Mucosa of gallbladder (tissue), 1 donor: ENCODE measurements at regions not wholly inside any gene's neighbourhood (a gene's known extent, or its start where the extent isn't known, plus 50 kb on each side); places are given as distances from the start of the nearest gene placed in this dataset.
"Not testable (repeated sequence)": the region's sequence is repeated elsewhere in the genome, so short reads cannot be mapped to it uniquely, and the experiment has no call there.

ENCODE experiments used
- DNase-seq: peaks from one replicate; pipeline ENCODE4 v3.0.0-alpha.2; 2020; ENCODE audit warnings: low spot score
- donor health status: DM: no; HTN: no; CAD: no.

DNA sequence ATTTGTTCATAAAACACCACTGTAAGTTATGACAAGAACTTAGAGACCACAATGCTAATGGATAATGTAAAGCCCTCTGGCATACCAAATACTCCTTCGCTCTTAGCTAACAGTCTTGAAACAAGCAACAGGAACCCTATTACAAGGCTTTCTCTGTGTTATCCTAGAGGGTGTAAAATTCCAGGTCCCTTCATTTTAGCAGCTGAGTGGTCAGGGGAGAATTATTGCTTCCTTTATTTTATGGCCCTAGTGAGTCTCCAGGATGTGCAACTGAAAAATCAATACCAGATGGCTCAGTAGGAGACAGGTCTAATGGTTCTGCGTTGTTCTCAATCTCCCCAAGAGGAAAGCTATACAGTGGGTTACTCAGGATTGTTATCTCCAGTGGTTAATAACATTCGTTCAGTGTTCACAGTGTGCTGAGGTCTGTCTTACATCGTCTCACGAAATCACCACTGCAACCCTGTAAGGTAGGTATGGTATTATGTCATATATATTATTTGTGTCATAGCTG, 172.7 kb upstream of the CNOT2 start:
- no peak for DNase-seq

- DNase-seq: no peak
These were observed 168.7 kb upstream of the CNOT2 start for GRCh38 chr12:70074510-70074909.

DNA sequence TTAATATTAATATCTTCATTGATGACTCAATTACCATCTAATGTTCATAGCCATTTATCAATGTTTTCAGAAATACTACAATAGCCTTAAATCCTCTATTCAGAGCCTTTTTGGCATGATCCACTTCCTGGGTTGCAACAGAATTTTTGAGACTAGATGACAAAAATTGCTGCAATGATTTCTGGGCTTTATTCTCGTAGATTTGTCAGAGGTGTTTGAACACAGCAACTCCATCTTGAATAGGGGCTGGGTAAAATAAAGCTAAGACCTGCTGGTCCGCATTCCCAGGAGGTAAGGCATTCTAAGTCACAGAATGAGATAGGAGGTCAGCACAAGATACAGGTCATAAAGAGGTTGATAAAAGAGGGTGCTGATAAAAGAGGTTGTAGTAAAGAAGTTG, 165.8 kb upstream of the CNOT2 start:
- DNase-seq: no peak

- no peak for DNase-seq
These were observed 165.1 kb upstream of the CNOT2 start for GRCh38 chr12:70078161-70078560.

- DNase-seq: no peak
These were observed 162.7 kb upstream of the CNOT2 start for GRCh38 chr12:70080566-70080965.

- DNase-seq: no peak
These were observed 160.1 kb upstream of the CNOT2 start for GRCh38 chr12:70082997-70083676.

GRCh38 chr12:70083677-70084020, 159.6 kb upstream of the CNOT2 start:
- DNase-seq: no peak

- not testable (repeated sequence) for DNase-seq
These were observed 156.9 kb upstream of the CNOT2 start for GRCh38 chr12:70086372-70086771.

GRCh38 chr12:70091021-70091521, 152.2 kb upstream of the CNOT2 start:
- DNase-seq: no peak

DNA sequence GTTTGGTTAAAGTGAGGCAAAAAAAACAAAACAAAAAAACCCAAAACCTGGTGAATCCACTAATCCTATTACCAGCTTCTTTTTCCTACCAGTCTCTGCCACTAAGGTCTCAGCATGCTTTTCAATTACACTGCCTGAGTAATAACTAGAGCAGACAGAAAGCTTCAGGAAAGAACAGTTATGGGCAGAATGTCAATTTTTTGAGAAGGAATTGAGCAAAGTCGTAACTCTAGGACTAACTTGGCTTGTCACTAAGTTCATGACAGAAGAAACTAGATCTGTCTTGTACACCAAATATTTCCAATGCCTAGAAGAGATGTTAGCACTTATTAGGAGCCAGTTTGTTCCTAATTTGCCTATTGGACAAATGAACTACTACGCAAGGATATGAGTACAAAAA, 148.8 kb upstream of the CNOT2 start:
- DNase-seq: no peak

DNA sequence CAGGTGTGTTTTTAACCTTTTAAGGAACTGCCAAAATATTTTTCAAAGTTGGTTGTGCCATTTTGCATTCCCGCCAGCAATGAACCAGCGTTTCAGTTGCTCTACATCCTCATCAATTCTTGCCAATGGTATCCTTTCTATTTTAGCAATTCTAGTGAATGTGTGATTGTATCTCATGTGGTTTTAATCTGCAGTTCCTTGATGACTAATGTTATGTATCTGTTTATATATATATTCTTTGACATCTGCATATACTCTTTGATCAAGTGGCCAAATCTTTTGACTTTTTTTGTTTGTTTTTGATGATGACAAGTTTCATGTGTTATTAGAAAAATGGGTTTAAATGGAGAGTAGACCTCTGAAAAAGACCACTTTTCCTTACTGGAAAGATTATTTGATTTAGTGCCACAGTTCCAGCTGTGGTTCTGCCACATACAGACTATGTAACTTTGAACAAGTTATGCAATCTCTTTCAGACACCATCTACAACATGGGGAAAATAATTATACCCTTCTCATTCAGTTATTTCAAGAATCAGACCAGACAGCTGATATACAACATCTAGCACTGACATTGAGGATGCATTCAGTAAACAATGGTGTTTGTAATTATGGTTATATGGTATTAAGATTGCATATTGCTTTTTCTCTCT, 146.3 kb upstream of the CNOT2 start:
- no peak for DNase-seq

GRCh38 chr12:70101064-70101463, 142.2 kb upstream of the CNOT2 start:
- no peak for DNase-seq

- DNase-seq: no peak
These were observed 136.9 kb upstream of the CNOT2 start for GRCh38 chr12:70106347-70106746.

DNA sequence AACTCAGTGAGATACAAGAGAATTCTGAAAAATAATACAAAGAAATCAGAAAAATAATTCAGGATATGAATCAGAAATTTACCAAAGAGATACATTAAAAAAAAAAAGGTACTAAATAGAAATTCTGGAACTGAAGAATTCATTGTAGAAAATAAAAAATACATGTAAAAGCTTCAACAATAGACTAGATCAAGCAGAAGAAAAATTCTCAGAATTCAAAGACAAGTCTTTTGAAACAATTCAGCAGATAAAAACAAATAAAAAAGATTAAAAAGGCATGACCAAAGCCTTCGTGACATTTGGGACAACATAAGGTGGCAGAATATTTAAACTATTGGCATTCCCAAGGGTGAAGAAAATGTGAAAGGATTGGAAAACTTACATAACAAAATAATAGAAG, 133.1 kb upstream of the CNOT2 start:
- no peak for DNase-seq

- DNase-seq: no peak
These were observed 125.6 kb upstream of the CNOT2 start for GRCh38 chr12:70117670-70118069.

GRCh38 chr12:70120970-70121369, 122.3 kb upstream of the CNOT2 start:
- DNase-seq: no peak

- DNase-seq: no peak
These were observed 121.7 kb upstream of the CNOT2 start for GRCh38 chr12:70121562-70121961.

DNA sequence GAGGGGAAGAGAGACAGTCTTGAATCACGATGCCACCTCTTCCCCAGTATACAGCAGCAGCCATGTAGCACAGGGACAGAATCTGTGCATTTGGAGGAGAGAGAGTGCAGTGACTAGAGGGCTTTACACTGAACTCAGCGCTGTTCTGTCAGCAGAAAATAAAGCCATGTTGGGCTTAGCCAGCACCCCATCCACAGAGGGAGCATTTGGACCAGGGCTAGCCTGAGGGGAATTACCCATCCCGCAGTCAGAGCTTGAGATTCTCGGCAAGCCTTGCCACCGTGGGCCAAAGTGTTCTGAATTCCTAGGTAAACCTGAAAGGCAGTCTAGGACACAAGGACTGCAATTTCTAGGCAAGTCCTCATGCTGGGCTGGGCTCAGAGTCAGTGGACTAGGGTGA, 120.4 kb upstream of the CNOT2 start:
- no peak for DNase-seq

GRCh38 chr12:70149013-70149412, 94.2 kb upstream of the CNOT2 start:
- no peak for DNase-seq

GRCh38 chr12:70149665-70150064, 93.6 kb upstream of the CNOT2 start:
- no peak for DNase-seq

GRCh38 chr12:70150230-70150629, 93.0 kb upstream of the CNOT2 start:
- DNase-seq: no peak

- DNase-seq: no peak
These were observed 91.2 kb upstream of the CNOT2 start for GRCh38 chr12:70151993-70152392.

GRCh38 chr12:70154087-70154638, 89.1 kb upstream of the CNOT2 start:
- no peak for DNase-seq
